ENCODE measurements at regions not wholly inside any gene's neighbourhood (a gene's known extent, or its start where the extent isn't known, plus 50 kb on each side); places are given as distances from the start of the nearest gene placed in this dataset.

DNA sequence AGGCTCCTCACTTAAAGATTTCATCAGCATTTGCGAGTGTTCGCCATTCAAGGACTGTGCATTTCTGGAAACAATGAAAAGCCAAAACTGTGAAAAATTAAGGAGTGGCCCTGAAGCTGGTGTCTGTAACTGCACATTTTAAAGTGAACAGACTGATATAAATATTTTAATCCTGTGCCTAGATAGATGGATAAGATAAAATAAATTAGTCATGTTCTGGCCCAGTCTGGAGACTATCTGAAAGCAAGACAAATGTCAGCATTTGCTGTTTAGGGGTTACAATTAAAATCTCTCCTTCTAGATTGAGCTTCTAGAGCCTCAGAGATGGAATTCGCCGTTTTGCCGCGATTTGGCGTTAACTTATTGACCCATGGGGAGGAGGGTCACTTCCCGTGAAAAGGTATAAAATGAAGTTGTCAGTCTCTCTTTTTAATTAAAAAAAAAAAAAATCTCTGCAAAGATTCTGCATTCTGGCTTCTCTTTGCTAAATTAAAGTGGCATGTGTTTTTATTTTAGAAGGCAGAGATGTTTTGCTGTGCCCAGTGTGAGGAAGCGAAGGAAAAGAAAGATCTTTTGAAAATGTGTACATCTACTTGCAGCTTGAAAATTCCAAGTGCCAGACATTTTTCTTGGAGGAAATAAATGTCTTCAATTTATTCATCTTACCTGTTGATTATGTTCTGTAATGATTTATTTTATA is 79.7 kb upstream of the WNT7B start:
- TF ChIP-seq, protein P1, sequence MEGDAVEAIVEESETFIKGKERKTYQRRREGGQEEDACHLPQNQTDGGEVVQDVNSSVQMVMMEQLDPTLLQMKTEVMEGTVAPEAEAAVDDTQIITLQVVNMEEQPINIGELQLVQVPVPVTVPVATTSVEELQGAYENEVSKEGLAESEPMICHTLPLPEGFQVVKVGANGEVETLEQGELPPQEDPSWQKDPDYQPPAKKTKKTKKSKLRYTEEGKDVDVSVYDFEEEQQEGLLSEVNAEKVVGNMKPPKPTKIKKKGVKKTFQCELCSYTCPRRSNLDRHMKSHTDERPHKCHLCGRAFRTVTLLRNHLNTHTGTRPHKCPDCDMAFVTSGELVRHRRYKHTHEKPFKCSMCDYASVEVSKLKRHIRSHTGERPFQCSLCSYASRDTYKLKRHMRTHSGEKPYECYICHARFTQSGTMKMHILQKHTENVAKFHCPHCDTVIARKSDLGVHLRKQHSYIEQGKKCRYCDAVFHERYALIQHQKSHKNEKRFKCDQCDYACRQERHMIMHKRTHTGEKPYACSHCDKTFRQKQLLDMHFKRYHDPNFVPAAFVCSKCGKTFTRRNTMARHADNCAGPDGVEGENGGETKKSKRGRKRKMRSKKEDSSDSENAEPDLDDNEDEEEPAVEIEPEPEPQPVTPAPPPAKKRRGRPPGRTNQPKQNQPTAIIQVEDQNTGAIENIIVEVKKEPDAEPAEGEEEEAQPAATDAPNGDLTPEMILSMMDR (conservative IDR thresholded peaks at IDR 0.05; ENCODE audit: low read length): no peak
- TF ChIP-seq EZH2phosphoT487 (IDR thresholded peaks at IDR 0.05; ENCODE audit: borderline replicate concordance): no peak
